Ishikawa (cell line): ENCODE measurements at regions not wholly inside any gene's neighbourhood (a gene's known extent, or its start where the extent isn't known, plus 50 kb on each side); places are given as distances from the start of the nearest gene placed in this dataset.

Source experiments
- CEBPB ChIP-seq: IDR thresholded peaks from 2 replicates; pipeline ENCODE4 v1.6.1; 2012
- CREB1 ChIP-seq: IDR thresholded peaks from 2 replicates; pipeline ENCODE4 v1.6.1; 2012; ENCODE audit warnings: low read depth
- EGR1 ChIP-seq: IDR thresholded peaks from 2 replicates; pipeline ENCODE4 v1.6.1; 2012
- EP300 ChIP-seq: IDR thresholded peaks from 2 replicates; pipeline ENCODE4 v1.6.1; 2012; ENCODE audit warnings: borderline replicate concordance
- FOXM1 ChIP-seq: IDR thresholded peaks from 2 replicates; pipeline ENCODE4 v1.6.1; 2012; ENCODE audit warnings: low read depth, borderline replicate concordance
- NFIC ChIP-seq: IDR thresholded peaks from 2 replicates; pipeline ENCODE4 v1.6.1; 2012
- RAD21 ChIP-seq: IDR thresholded peaks from 2 replicates; pipeline ENCODE4 v1.6.1; 2012; ENCODE audit warnings: low read depth
- TAF1 ChIP-seq: IDR thresholded peaks from 2 replicates; pipeline ENCODE4 v1.6.1; 2012; ENCODE audit warnings: low read depth, mild to moderate bottlenecking
- TCF12 ChIP-seq: IDR thresholded peaks from 2 replicates; pipeline ENCODE4 v1.6.1; 2012; ENCODE audit warnings: low read depth
- TEAD4 ChIP-seq: IDR thresholded peaks from 2 replicates; pipeline ENCODE4 v1.6.1; 2012
- YY1 ChIP-seq: IDR thresholded peaks from 2 replicates; pipeline ENCODE4 v1.6.1; 2012; ENCODE audit warnings: low read depth
- ZBTB7A ChIP-seq: IDR thresholded peaks from 2 replicates; pipeline ENCODE4 v1.6.1; 2012; ENCODE audit warnings: low read depth
- TF ChIP-seq, protein P1 (sequence below): IDR thresholded peaks from 2 replicates; pipeline ENCODE4 v1.6.1; 2012
- TF ChIP-seq, protein P2 (sequence below): IDR thresholded peaks from 2 replicates; pipeline ENCODE4 v1.6.1; 2012
- TF ChIP-seq, protein P3 (sequence below): IDR thresholded peaks from 2 replicates; pipeline ENCODE4 v1.6.1; 2012; ENCODE audit warnings: low read depth, mild to moderate bottlenecking

DNA sequence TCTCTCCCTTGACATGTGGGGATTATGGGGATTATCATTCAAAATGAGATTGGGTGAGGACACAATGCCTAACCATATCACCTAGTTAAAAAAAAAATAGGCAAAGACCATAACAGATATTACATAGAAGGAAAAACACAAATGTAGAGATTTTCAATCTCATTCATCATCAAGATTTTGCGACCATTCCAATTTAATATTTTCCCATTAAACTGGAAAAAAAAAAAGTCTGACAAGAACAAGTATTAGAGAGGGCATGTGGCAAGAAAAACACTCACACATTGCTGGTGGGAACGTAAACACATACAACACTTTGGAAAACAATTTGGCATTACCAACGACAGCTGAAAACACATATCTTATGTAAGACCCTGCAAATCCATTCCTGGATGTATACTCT lies 71.0 kb upstream of the MYCN start:
- no peak for TF ChIP-seq TCF12
- TF ChIP-seq, protein P1, sequence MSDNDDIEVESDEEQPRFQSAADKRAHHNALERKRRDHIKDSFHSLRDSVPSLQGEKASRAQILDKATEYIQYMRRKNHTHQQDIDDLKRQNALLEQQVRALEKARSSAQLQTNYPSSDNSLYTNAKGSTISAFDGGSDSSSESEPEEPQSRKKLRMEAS, result no peak
- TF ChIP-seq, protein P2, sequence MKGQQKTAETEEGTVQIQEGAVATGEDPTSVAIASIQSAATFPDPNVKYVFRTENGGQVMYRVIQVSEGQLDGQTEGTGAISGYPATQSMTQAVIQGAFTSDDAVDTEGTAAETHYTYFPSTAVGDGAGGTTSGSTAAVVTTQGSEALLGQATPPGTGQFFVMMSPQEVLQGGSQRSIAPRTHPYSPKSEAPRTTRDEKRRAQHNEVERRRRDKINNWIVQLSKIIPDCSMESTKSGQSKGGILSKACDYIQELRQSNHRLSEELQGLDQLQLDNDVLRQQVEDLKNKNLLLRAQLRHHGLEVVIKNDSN, result no peak
- no peak for TF ChIP-seq FOXM1
- TF ChIP-seq CREB1, result no peak
- no peak for TF ChIP-seq CEBPB
- TF ChIP-seq EP300, result no peak
- TF ChIP-seq ZBTB7A, result no peak
- no peak for TF ChIP-seq EGR1
- no peak for TF ChIP-seq RAD21
- TF ChIP-seq, protein P3, sequence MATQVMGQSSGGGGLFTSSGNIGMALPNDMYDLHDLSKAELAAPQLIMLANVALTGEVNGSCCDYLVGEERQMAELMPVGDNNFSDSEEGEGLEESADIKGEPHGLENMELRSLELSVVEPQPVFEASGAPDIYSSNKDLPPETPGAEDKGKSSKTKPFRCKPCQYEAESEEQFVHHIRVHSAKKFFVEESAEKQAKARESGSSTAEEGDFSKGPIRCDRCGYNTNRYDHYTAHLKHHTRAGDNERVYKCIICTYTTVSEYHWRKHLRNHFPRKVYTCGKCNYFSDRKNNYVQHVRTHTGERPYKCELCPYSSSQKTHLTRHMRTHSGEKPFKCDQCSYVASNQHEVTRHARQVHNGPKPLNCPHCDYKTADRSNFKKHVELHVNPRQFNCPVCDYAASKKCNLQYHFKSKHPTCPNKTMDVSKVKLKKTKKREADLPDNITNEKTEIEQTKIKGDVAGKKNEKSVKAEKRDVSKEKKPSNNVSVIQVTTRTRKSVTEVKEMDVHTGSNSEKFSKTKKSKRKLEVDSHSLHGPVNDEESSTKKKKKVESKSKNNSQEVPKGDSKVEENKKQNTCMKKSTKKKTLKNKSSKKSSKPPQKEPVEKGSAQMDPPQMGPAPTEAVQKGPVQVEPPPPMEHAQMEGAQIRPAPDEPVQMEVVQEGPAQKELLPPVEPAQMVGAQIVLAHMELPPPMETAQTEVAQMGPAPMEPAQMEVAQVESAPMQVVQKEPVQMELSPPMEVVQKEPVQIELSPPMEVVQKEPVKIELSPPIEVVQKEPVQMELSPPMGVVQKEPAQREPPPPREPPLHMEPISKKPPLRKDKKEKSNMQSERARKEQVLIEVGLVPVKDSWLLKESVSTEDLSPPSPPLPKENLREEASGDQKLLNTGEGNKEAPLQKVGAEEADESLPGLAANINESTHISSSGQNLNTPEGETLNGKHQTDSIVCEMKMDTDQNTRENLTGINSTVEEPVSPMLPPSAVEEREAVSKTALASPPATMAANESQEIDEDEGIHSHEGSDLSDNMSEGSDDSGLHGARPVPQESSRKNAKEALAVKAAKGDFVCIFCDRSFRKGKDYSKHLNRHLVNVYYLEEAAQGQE, result no peak
- TF ChIP-seq TEAD4, result no peak
- no peak for TF ChIP-seq NFIC
- no peak for TF ChIP-seq TAF1
- no peak for TF ChIP-seq YY1

DNA sequence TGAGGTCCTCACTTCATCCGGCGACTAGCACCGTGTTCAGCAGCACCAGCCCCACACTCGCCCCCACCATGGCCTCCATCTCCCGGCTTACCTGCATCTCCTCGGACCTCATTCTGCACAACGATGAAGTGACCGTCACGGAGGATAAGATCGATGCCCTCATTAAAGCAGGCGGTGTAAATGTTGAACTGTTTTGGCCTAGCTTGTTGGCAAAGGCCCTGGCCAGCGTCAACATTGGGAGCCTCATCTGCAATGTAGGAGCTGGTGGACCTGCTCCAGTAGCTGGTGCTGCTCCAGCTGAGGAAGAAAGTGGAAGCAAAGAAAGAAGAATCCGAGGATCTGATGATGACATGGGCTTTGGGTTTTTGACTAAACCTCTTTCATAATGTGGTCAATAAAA lies 70.5 kb upstream of the MYCN start:
- no peak for TF ChIP-seq ZBTB7A
- TF ChIP-seq TCF12, result no peak
- TF ChIP-seq, protein P1, result no peak
- TF ChIP-seq TEAD4, result no peak
- TF ChIP-seq, protein P2, result no peak
- no peak for TF ChIP-seq CREB1
- no peak for TF ChIP-seq CEBPB
- no peak for TF ChIP-seq EP300
- no peak for TF ChIP-seq YY1
- TF ChIP-seq FOXM1, result no peak
- TF ChIP-seq, protein P3, result no peak
- no peak for TF ChIP-seq EGR1
- no peak for TF ChIP-seq TAF1
- no peak for TF ChIP-seq NFIC

- TF ChIP-seq, protein P1, result no peak
- TF ChIP-seq, protein P3, result no peak
- TF ChIP-seq CEBPB, result no peak
- no peak for TF ChIP-seq TEAD4
- no peak for TF ChIP-seq EP300
- no peak for TF ChIP-seq FOXM1
- TF ChIP-seq RAD21, result no peak
- TF ChIP-seq YY1, result no peak
- TF ChIP-seq CREB1, result no peak
- TF ChIP-seq ZBTB7A, result no peak
- no peak for TF ChIP-seq TAF1
- no peak for TF ChIP-seq EGR1
- TF ChIP-seq NFIC, result no peak
- no peak for TF ChIP-seq TCF12
- TF ChIP-seq, protein P2, result no peak
Measured at GRCh38 chr2:15870565-15870964, 69.8 kb upstream of the MYCN start.
